A673 (cell line): ENCODE measurements at regions not wholly inside any gene's neighbourhood (a gene's known extent, or its start where the extent isn't known, plus 50 kb on each side); places are given as distances from the start of the nearest gene placed in this dataset.

Experiments
- CTCF ChIP-seq: fragments of 300-800, 200-600 bp; sonication (generic); conservative IDR thresholded peaks from 2 replicates; pipeline ENCODE4 v1.5.1; 2017; ENCODE audit warnings: low read depth, mild to moderate bottlenecking, antibody characterized with exemption, low read length, moderate library complexity, mixed read lengths
- EZH2 ChIP-seq: fragments of 200-600 bp; sonication (generic); IDR thresholded peaks from 2 replicates; pipeline ENCODE4 v1.6.1; 2017; ENCODE audit warnings: borderline replicate concordance, low read depth, mild to moderate bottlenecking, mixed read lengths, antibody characterized with exemption, low read length; ENCODE audit not compliant: poor library complexity, severe bottlenecking

DNA sequence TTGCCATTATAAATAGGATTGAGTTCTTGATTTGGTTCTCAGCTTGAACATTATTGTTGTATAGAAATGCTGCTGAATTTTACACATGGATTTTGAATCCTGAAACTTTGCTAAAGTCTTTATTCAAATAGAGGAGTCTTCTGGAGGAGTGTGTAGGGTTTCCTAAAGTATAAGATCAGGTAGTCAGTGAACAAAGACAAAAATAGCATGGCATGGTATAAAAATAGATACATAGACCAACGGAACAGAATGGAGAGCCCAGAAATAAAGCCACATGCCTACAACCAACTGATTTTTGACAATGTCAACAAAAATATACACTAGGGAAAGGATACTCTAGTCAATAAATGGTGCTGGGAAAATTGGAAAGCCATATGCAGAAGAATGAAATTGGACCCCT lies 740.1 kb downstream of the QKI start:
- TF ChIP-seq EZH2: no peak
- no peak for TF ChIP-seq CTCF
